GM10248 (cell line): ENCODE measurements at regions not wholly inside any gene's neighbourhood (a gene's known extent, or its start where the extent isn't known, plus 50 kb on each side); places are given as distances from the start of the nearest gene placed in this dataset.
"Not testable (repeated sequence)": the region's sequence is repeated elsewhere in the genome, so short reads cannot be mapped to it uniquely, and the experiment has no call there.

Experiments
- CTCF ChIA-PET: fragments of 300-600 bp; sonication (Branson Sonifier 250); formaldehyde crosslinking; extraction: SDS; loops from one replicate; lab custom pipeline; 2021; ENCODE audit warnings: antibody characterized with exemption; lab: Yijun Ruan, JAX
- POLR2A ChIA-PET: fragments of 350-650 bp; sonication (Branson Sonifier 250); formaldehyde crosslinking; extraction: SDS; loops from one replicate; lab custom pipeline; 2020; ENCODE audit warnings: antibody characterized with exemption; lab: Yijun Ruan, JAX
- DNase-seq: peaks from one replicate; pipeline ENCODE4 v3.0.0; 2012; ENCODE audit errors: extremely low spot score
- TF ChIP-seq, protein P1 (sequence below): IDR thresholded peaks from 2 replicates; pipeline ENCODE4 v1.5.1; 2012; ENCODE audit warnings: mild to moderate bottlenecking, low read depth; ENCODE audit errors: extremely low read depth, missing control alignments, control extremely low read depth

- TF ChIP-seq, protein P1, sequence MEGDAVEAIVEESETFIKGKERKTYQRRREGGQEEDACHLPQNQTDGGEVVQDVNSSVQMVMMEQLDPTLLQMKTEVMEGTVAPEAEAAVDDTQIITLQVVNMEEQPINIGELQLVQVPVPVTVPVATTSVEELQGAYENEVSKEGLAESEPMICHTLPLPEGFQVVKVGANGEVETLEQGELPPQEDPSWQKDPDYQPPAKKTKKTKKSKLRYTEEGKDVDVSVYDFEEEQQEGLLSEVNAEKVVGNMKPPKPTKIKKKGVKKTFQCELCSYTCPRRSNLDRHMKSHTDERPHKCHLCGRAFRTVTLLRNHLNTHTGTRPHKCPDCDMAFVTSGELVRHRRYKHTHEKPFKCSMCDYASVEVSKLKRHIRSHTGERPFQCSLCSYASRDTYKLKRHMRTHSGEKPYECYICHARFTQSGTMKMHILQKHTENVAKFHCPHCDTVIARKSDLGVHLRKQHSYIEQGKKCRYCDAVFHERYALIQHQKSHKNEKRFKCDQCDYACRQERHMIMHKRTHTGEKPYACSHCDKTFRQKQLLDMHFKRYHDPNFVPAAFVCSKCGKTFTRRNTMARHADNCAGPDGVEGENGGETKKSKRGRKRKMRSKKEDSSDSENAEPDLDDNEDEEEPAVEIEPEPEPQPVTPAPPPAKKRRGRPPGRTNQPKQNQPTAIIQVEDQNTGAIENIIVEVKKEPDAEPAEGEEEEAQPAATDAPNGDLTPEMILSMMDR: no peak
- CTCF ChIA-PET: interaction anchor here (1.2 kb wide), 1 partner anchor 11 kb away, joined by 3 read pairs; no protein-coding TSS in a partner anchor
- POLR2A ChIA-PET: no interaction called here
- no peak for DNase-seq
Observed at GRCh38 chr1:109837852-109838570, 72.6 kb upstream of the CSF1 start.

DNA sequence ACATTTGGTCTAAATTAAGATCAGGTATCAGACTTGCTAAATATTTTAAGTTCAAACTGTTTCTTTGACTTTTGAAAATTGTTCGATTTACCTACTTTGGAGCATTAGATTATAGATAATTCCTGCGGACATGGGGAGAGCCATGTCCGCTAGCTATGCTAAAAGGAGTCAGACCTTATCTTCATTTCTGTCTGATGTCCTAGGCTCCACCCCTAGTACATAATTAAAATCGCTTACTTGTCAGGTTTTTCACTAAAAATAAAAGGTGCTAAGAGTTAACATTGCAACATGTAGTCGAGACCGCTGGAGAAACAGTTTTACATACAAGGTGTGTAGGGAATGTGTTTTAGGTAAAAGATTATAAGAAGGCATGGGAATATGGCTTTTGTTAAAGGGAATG, 71.9 kb upstream of the EPS8L3 start:
- DNase-seq, POLR2A ChIA-PET: not testable (repeated sequence)
- CTCF ChIA-PET: interaction anchor here (1.4 to 1.7 kb wide), 3 partner anchors 10 to 59 kb away, joined by 3 to 5 read pairs (median 4); no protein-coding TSS in a partner anchor

- TF ChIP-seq, protein P1: no peak
- ChIA-PET CTCF (interaction anchor here (1.6 to 1.7 kb wide), 2 partner anchors 9 to 32 kb away, joined by 3 to 4 read pairs; no protein-coding TSS in a partner anchor), POLR2A (no interaction called here)
- DNase-seq: no peak
Observed at GRCh38 chr1:109834951-109835350, 71.2 kb upstream of the EPS8L3 start.

GRCh38 chr1:109832945-109833344, 69.2 kb upstream of the EPS8L3 start:
- CTCF ChIA-PET: interaction anchor here (1.2 kb wide), 1 partner anchor 22 kb away, joined by 3 read pairs; no protein-coding TSS in a partner anchor
- TF ChIP-seq, protein P1: no peak
- DNase-seq: no peak
- POLR2A ChIA-PET: no interaction called here

- TF ChIP-seq, protein P1: no peak
- POLR2A ChIA-PET: no interaction called here
- CTCF ChIA-PET: interaction anchor here (0.9 to 1.4 kb wide), 5 partner anchors 11 to 668 kb away, joined by 3 to 4 read pairs (median 3); no protein-coding TSS in a partner anchor
- no peak for DNase-seq
Observed at GRCh38 chr1:109828756-109829505, 65.2 kb upstream of the EPS8L3 start.

DNA sequence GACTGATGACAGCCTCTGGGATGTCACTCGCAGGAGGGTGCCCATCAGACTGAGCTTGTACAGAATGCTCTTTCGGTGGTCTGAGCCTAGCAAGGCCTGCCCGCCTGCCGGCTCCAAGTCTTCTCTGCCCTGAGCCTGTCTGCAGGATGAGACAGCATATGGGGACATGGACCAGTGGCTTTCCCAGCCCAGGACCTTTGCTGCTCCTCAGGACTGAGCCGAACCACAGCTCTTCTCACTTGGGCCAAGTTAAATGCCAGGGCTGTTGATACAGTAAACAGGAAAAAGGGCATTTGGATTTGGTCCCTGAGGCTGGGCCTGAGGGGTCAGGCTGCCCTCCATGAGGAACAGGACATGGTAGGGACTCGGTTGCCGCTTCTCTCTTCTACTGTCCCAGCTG, 64.3 kb upstream of the EPS8L3 start:
- ChIA-PET CTCF (interaction anchor here (1.3 kb wide), 1 partner anchor 24 kb away, joined by 3 read pairs; no protein-coding TSS in a partner anchor), POLR2A (no interaction called here)
- DNase-seq: no peak
- TF ChIP-seq, protein P1: no peak
